ENCODE measurements at regions not wholly inside any gene's neighbourhood (a gene's known extent, or its start where the extent isn't known, plus 50 kb on each side); places are given as distances from the start of the nearest gene placed in this dataset.
"Not testable (repeated sequence)": the region's sequence is repeated elsewhere in the genome, so short reads cannot be mapped to it uniquely, and the experiment has no call there.

GRCh38 chr6:144673807-144674206 is 388.7 kb downstream of the UTRN start:
- DNase-seq (ENCODE audit: low spot score): no peak
- Histone ChIP-seq H3K4me1 (ENCODE audit: insufficient read depth, low read length, poor library complexity, severe bottlenecking) (peaks cover 4% of the 10 kb centered on the region), H3K27ac (ENCODE audit: low read depth, low read length, poor library complexity, severe bottlenecking) (no peak overlapping the region), H3K36me3 (ENCODE audit: insufficient read depth, low read length, poor library complexity, severe bottlenecking) (no peaks in the 10 kb centered on the region), H3K27me3 (replicated peaks; ENCODE audit: insufficient read depth, low read depth, low read length, poor library complexity) (no peaks in the 10 kb centered on the region), H3K9me3 (ENCODE audit: low read depth, low read length, poor library complexity, severe bottlenecking) (peaks cover 20% of the 10 kb centered on the region), H3K4me3 (ENCODE audit: low read depth, low read length, poor library complexity, severe bottlenecking) (no peak overlapping the region)
- ChIA-PET POLR2A (ENCODE audit: low non-redundant PET) (no interaction called here), CTCF (no interaction called here)
- intact Hi-C loops (cut with micrococcal nuclease; ENCODE audit: unreplicated experiment): no loop called here
- BruUV-seq (replicated peaks): no TSS peak
- TF ChIP-seq EZH2 (IDR thresholded peaks at IDR 0.05; ENCODE audit: borderline replicate concordance, low read depth, low read length, poor library complexity, severe bottlenecking) (no peak), CTCF (conservative IDR thresholded peaks at IDR 0.05; ENCODE audit: low read depth, low read length) (no peak)

- TF ChIP-seq EZH2 (IDR thresholded peaks at IDR 0.05; ENCODE audit: borderline replicate concordance, low read depth, low read length, poor library complexity, severe bottlenecking): no peak
- TF ChIP-seq CTCF (conservative IDR thresholded peaks at IDR 0.05; ENCODE audit: low read depth, low read length): no peak
- H3K9me3 ChIP-seq (ENCODE audit: low read depth, low read length, poor library complexity, severe bottlenecking): peaks cover 20% of the 10 kb centered on the region
- BruUV-seq (replicated peaks): no TSS peak
- ChIA-PET POLR2A (ENCODE audit: low non-redundant PET) (no interaction called here), CTCF (no interaction called here)
- no peak for DNase-seq (ENCODE audit: low spot score)
- H3K4me3 ChIP-seq (ENCODE audit: low read depth, low read length, poor library complexity, severe bottlenecking): no peak overlapping the region
- H3K4me1 ChIP-seq (ENCODE audit: insufficient read depth, low read length, poor library complexity, severe bottlenecking): peaks cover 8% of the 10 kb centered on the region
- no peaks in the 10 kb centered on the region for H3K27me3 ChIP-seq (replicated peaks; ENCODE audit: insufficient read depth, low read depth, low read length, poor library complexity)
- H3K27ac ChIP-seq (ENCODE audit: low read depth, low read length, poor library complexity, severe bottlenecking): no peak overlapping the region
- intact Hi-C loops (cut with micrococcal nuclease; ENCODE audit: unreplicated experiment): no loop called here
- no peaks in the 10 kb centered on the region for H3K36me3 ChIP-seq (ENCODE audit: insufficient read depth, low read length, poor library complexity, severe bottlenecking)
Measured at GRCh38 chr6:144675231-144675861, 390.2 kb downstream of the UTRN start.

GRCh38 chr6:144676310-144676709 is 391.2 kb downstream of the UTRN start:
- H3K4me1 ChIP-seq (ENCODE audit: insufficient read depth, low read length, poor library complexity, severe bottlenecking); BruUV-seq (replicated peaks); H3K27me3 ChIP-seq (replicated peaks; ENCODE audit: insufficient read depth, low read depth, low read length, poor library complexity); intact Hi-C loops (cut with micrococcal nuclease; ENCODE audit: unreplicated experiment); CTCF ChIA-PET; H3K27ac ChIP-seq (ENCODE audit: low read depth, low read length, poor library complexity, severe bottlenecking); H3K4me3 ChIP-seq (ENCODE audit: low read depth, low read length, poor library complexity, severe bottlenecking); H3K36me3 ChIP-seq (ENCODE audit: insufficient read depth, low read length, poor library complexity, severe bottlenecking); DNase-seq (ENCODE audit: low spot score); POLR2A ChIA-PET (ENCODE audit: low non-redundant PET): not testable (repeated sequence)
- peaks cover 19% of the 10 kb centered on the region for H3K9me3 ChIP-seq (ENCODE audit: low read depth, low read length, poor library complexity, severe bottlenecking)

- H3K4me3 ChIP-seq (ENCODE audit: low read depth, low read length, poor library complexity, severe bottlenecking); CTCF ChIA-PET; DNase-seq (ENCODE audit: low spot score); H3K27me3 ChIP-seq (replicated peaks; ENCODE audit: insufficient read depth, low read depth, low read length, poor library complexity); POLR2A ChIA-PET (ENCODE audit: low non-redundant PET); intact Hi-C loops (cut with micrococcal nuclease; ENCODE audit: unreplicated experiment); H3K4me1 ChIP-seq (ENCODE audit: insufficient read depth, low read length, poor library complexity, severe bottlenecking); H3K36me3 ChIP-seq (ENCODE audit: insufficient read depth, low read length, poor library complexity, severe bottlenecking); H3K27ac ChIP-seq (ENCODE audit: low read depth, low read length, poor library complexity, severe bottlenecking); BruUV-seq (replicated peaks): not testable (repeated sequence)
- H3K9me3 ChIP-seq (ENCODE audit: low read depth, low read length, poor library complexity, severe bottlenecking): peaks cover 16% of the 10 kb centered on the region
Measured at GRCh38 chr6:144677263-144677662, 392.1 kb downstream of the UTRN start.
